NCI-H2227 treated with DMSO at 0.1 percent for 48 hours (cell line): ENCODE measurements at regions not wholly inside any gene's neighbourhood (a gene's known extent, or its start where the extent isn't known, plus 50 kb on each side); places are given as distances from the start of the nearest gene placed in this dataset.
A peak's percentile ranks its signal among the peaks of the same experiment; 100 is the strongest.

Experiments
- DNase-seq: peaks from one replicate; lab custom pipeline; 2025; lab: John Stamatoyannopoulos, UW

- DNase-seq: no peak
Observed at GRCh38 chr1:222911866-222912265, 97.0 kb downstream of the DISP1 start.

- DNase-seq: no peak
Observed at GRCh38 chr1:222912730-222913129, 97.9 kb downstream of the DISP1 start.

GRCh38 chr1:222914861-222915632 is 100.2 kb downstream of the DISP1 start:
- no peak for DNase-seq

GRCh38 chr1:222916100-222916499 is 101.3 kb downstream of the DISP1 start:
- no peak for DNase-seq

- no peak for DNase-seq
Observed at GRCh38 chr1:222918801-222919477, 104.1 kb downstream of the DISP1 start.

GRCh38 chr1:222919478-222919865 is 104.6 kb downstream of the DISP1 start:
- no peak for DNase-seq

- DNase-seq: no peak
Observed at GRCh38 chr1:222920169-222920568, 105.3 kb downstream of the DISP1 start.

GRCh38 chr1:222921945-222922344 is 107.1 kb downstream of the DISP1 start:
- DNase-seq: no peak

- no peak for DNase-seq
Observed at GRCh38 chr1:222923506-222923905, 108.7 kb downstream of the DISP1 start.

- DNase-seq: no peak
Observed at GRCh38 chr1:222924136-222924706, 109.4 kb downstream of the DISP1 start.

GRCh38 chr1:222926566-222926965 is 111.7 kb downstream of the DISP1 start:
- DNase-seq: no peak

GRCh38 chr1:222927031-222927430 is 112.2 kb downstream of the DISP1 start:
- DNase-seq: no peak

GRCh38 chr1:222928212-222928611 is 113.4 kb downstream of the DISP1 start:
- DNase-seq: peak; percentile 20

- no peak for DNase-seq
Observed at GRCh38 chr1:222930070-222930469, 115.2 kb downstream of the DISP1 start.

GRCh38 chr1:222931023-222931422 is 116.2 kb downstream of the DISP1 start:
- no peak for DNase-seq

- no peak for DNase-seq
Observed at GRCh38 chr1:222933273-222933672, 118.4 kb downstream of the DISP1 start.

- DNase-seq: no peak
Observed at GRCh38 chr1:222935239-222935900, 120.5 kb downstream of the DISP1 start.

- no peak for DNase-seq
Observed at GRCh38 chr1:222936042-222936441, 121.2 kb downstream of the DISP1 start.

- DNase-seq: no peak
Observed at GRCh38 chr1:222938986-222939385, 124.1 kb downstream of the DISP1 start.

GRCh38 chr1:222940095-222940494 is 125.3 kb downstream of the DISP1 start:
- DNase-seq: no peak

GRCh38 chr1:222940906-222941305 is 126.1 kb downstream of the DISP1 start:
- DNase-seq: no peak

GRCh38 chr1:222941425-222941824 is 126.6 kb downstream of the DISP1 start:
- no peak for DNase-seq

GRCh38 chr1:222946436-222946835 is 131.6 kb downstream of the DISP1 start:
- DNase-seq: no peak
